HL-60 (cell line): ENCODE measurements at regions not wholly inside any gene's neighbourhood (a gene's known extent, or its start where the extent isn't known, plus 50 kb on each side); places are given as distances from the start of the nearest gene placed in this dataset.

Experiments
- DNase-seq, 2 experiments: peaks; one replicate each; pipeline ENCODE4 v3.0.0-alpha.2; 2010 to 2020; ENCODE audit warnings: low read depth in 1 of 2, low spot score in 1 of 2
- H3K27ac ChIP-seq: fragments of 250-450 bp; sonication (Bioruptor Pico); replicated peaks from 2 replicates; pipeline ENCODE4 v1.5.1; 2020; ENCODE audit warnings: mild to moderate bottlenecking, moderate library complexity
- H3K27me3 ChIP-seq: fragments of 250-450 bp; sonication (Bioruptor Pico); 2 replicates; pipeline ENCODE4 v1.5.1; 2021; ENCODE audit warnings: mild to moderate bottlenecking, moderate library complexity; ENCODE audit not compliant: insufficient read depth, poor library complexity, severe bottlenecking
- H3K4me3 ChIP-seq: replicated peaks from 2 replicates; pipeline ENCODE4 v1.5.1; 2011; ENCODE audit warnings: mild to moderate bottlenecking, control low read depth, low read length; ENCODE audit not compliant: insufficient read depth
- GABPA ChIP-seq: IDR thresholded peaks from 2 replicates; pipeline ENCODE4 v1.6.1; 2012; ENCODE audit warnings: low read depth
- POLR2AphosphoS5 ChIP-seq: IDR thresholded peaks from 2 replicates; pipeline ENCODE4 v1.6.1; 2012; ENCODE audit warnings: low read depth
- SPI1 ChIP-seq: IDR thresholded peaks from 2 replicates; pipeline ENCODE4 v1.6.1; 2012; ENCODE audit warnings: low read depth, mild to moderate bottlenecking, borderline replicate concordance
- TF ChIP-seq, protein P1 (sequence below): IDR thresholded peaks from one replicate; pipeline ENCODE4 v1.5.1; 2011; ENCODE audit warnings: low read length, control low read depth, inconsistent platforms; ENCODE audit not compliant: insufficient read depth
- TF ChIP-seq, protein P2 (sequence below): IDR thresholded peaks from 2 replicates; pipeline ENCODE4 v1.6.1; 2012; ENCODE audit warnings: low read depth; ENCODE audit not compliant: insufficient replicate concordance

DNA sequence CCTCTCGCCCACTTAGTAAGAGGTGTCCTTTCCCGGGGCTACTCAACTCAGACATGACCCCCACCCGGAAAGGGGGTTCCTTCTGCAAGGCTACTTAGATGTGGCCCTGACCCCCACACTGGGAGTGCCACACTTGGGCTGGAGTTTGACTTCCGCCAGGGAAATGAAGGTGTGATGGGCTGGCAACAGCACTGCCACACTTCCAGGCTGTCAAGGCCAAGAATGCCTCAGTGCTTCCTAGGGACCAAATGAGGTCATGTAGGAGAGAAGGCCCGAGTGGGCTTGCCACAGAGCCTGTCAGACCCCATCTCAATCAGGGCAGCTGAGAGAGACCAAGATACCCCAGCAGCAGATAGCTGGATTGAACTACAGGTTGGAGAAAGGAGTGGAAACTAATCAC, 55.5 kb downstream of the DRD1 start:
- Histone ChIP-seq H3K27ac (no peak overlapping the region), H3K27me3 (no peaks in the 10 kb centered on the region), H3K4me3 (no peak overlapping the region)
- DNase-seq: no peak
- TF ChIP-seq, protein P1, sequence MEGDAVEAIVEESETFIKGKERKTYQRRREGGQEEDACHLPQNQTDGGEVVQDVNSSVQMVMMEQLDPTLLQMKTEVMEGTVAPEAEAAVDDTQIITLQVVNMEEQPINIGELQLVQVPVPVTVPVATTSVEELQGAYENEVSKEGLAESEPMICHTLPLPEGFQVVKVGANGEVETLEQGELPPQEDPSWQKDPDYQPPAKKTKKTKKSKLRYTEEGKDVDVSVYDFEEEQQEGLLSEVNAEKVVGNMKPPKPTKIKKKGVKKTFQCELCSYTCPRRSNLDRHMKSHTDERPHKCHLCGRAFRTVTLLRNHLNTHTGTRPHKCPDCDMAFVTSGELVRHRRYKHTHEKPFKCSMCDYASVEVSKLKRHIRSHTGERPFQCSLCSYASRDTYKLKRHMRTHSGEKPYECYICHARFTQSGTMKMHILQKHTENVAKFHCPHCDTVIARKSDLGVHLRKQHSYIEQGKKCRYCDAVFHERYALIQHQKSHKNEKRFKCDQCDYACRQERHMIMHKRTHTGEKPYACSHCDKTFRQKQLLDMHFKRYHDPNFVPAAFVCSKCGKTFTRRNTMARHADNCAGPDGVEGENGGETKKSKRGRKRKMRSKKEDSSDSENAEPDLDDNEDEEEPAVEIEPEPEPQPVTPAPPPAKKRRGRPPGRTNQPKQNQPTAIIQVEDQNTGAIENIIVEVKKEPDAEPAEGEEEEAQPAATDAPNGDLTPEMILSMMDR: no peak

DNA sequence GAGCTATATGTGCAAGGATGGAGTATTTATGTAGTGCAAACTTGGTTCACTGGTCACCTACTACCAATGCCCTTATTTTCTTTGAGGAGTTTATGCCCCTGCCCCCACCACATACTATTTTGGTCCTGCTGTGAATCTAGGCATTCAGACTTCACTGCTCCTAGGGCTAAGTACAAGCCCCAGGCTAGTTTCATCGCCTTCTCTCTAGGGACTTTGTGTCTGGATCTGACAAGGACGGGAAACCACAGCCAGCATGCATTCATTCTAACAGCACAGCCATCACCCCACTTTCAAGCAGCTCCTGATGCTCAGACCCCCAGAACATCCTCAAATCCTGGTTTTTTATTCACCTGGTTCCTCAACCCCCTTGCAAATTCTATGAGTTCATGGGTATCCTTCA, 56.8 kb downstream of the DRD1 start:
- no peak for DNase-seq
- Histone ChIP-seq H3K27ac (no peak overlapping the region), H3K27me3 (no peaks in the 10 kb centered on the region), H3K4me3 (no peak overlapping the region)
- TF ChIP-seq GABPA: no peak
- TF ChIP-seq SPI1: no peak
- TF ChIP-seq, protein P2, sequence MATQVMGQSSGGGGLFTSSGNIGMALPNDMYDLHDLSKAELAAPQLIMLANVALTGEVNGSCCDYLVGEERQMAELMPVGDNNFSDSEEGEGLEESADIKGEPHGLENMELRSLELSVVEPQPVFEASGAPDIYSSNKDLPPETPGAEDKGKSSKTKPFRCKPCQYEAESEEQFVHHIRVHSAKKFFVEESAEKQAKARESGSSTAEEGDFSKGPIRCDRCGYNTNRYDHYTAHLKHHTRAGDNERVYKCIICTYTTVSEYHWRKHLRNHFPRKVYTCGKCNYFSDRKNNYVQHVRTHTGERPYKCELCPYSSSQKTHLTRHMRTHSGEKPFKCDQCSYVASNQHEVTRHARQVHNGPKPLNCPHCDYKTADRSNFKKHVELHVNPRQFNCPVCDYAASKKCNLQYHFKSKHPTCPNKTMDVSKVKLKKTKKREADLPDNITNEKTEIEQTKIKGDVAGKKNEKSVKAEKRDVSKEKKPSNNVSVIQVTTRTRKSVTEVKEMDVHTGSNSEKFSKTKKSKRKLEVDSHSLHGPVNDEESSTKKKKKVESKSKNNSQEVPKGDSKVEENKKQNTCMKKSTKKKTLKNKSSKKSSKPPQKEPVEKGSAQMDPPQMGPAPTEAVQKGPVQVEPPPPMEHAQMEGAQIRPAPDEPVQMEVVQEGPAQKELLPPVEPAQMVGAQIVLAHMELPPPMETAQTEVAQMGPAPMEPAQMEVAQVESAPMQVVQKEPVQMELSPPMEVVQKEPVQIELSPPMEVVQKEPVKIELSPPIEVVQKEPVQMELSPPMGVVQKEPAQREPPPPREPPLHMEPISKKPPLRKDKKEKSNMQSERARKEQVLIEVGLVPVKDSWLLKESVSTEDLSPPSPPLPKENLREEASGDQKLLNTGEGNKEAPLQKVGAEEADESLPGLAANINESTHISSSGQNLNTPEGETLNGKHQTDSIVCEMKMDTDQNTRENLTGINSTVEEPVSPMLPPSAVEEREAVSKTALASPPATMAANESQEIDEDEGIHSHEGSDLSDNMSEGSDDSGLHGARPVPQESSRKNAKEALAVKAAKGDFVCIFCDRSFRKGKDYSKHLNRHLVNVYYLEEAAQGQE: no peak
- TF ChIP-seq, protein P1: no peak
- no peak for TF ChIP-seq POLR2AphosphoS5

DNA sequence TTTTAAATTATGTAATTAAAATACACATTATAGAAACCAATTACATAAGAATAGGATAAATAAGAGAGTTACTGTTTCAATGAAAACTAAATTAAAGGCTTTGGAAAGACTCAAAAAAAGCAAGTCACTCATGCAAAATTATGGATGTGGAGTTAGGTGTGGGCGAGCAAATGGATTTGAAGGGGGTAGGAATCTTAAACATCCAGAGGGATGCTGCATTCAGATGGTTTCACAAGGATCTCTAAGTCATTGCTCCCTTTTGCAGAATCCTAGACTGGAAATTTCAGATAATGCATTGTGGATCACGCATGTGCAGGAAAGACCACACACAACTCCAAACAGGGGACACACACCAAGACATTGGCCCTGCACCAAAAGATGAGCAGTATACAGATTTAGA, 57.5 kb downstream of the DRD1 start:
- H3K27ac ChIP-seq: no peak overlapping the region
- TF ChIP-seq SPI1 (no peak), POLR2AphosphoS5 (no peak), GABPA (no peak)
- TF ChIP-seq, protein P1: no peak
- TF ChIP-seq, protein P2: no peak
- DNase-seq: no peak
- no peak overlapping the region for H3K4me3 ChIP-seq
- H3K27me3 ChIP-seq: no peaks in the 10 kb centered on the region

DNA sequence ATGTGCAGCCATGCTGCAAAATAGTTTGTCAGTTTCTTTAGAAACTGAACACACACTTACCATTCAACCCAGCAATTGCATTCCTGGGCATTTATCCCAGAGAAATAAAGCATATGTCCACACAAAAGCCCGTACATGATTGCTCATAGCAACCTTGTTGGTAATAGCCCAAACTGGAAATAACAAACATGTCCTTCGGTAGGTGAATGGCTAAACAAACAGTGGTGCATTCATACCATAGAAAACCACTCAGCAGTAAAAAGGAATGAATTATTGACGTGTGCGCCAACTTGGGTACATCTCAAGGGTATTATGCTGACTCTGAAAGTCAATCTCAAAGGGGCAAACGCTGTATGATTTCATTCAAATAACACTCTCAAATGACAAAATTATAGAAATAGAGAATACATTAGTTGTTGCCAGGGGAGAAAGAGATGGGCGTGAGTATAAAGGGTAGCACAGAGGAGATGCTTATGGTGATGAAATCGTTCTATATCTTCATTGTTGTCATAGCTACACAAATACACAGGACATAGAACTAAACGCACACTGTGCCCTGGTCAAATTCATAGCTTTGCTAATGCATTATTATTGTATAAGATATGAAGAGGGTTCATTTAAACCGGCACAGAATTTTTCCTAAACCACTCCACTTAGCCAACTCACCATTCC, 58.2 kb downstream of the DRD1 start:
- H3K27ac ChIP-seq: no peak overlapping the region
- DNase-seq: no peak
- H3K4me3 ChIP-seq: no peak overlapping the region
- TF ChIP-seq, protein P2: no peak
- H3K27me3 ChIP-seq: no peaks in the 10 kb centered on the region
